GM12872 (cell line): ENCODE measurements at regions not wholly inside any gene's neighbourhood (a gene's known extent, or its start where the extent isn't known, plus 50 kb on each side); places are given as distances from the start of the nearest gene placed in this dataset.

Experiments
- CTCF ChIP-seq: IDR thresholded peaks from 3 replicates; pipeline ENCODE4 v1.5.1; 2011; ENCODE audit warnings: low read depth, mild to moderate bottlenecking, low read length, moderate library complexity; ENCODE audit not compliant: insufficient read depth

GRCh38 chr15:79689030-79689429, 207.8 kb downstream of the MTHFS start:
- TF ChIP-seq CTCF, result no peak

- TF ChIP-seq CTCF, result no peak
Measured at GRCh38 chr15:79700951-79701480, 195.8 kb downstream of the MTHFS start.

- TF ChIP-seq CTCF, result no peak
Measured at GRCh38 chr15:79702621-79703020, 194.2 kb downstream of the MTHFS start.

GRCh38 chr15:79721256-79721655, 175.6 kb downstream of the MTHFS start:
- no peak for TF ChIP-seq CTCF

GRCh38 chr15:79724312-79724711, 172.5 kb downstream of the MTHFS start:
- TF ChIP-seq CTCF, result no peak

- no peak for TF ChIP-seq CTCF
Measured at GRCh38 chr15:79724804-79725203, 172.0 kb downstream of the MTHFS start.

- TF ChIP-seq CTCF, result no peak
Measured at GRCh38 chr15:79728867-79729266, 167.9 kb downstream of the MTHFS start.
